ENCODE measurements at regions not wholly inside any gene's neighbourhood (a gene's known extent, or its start where the extent isn't known, plus 50 kb on each side); places are given as distances from the start of the nearest gene placed in this dataset.

DNA sequence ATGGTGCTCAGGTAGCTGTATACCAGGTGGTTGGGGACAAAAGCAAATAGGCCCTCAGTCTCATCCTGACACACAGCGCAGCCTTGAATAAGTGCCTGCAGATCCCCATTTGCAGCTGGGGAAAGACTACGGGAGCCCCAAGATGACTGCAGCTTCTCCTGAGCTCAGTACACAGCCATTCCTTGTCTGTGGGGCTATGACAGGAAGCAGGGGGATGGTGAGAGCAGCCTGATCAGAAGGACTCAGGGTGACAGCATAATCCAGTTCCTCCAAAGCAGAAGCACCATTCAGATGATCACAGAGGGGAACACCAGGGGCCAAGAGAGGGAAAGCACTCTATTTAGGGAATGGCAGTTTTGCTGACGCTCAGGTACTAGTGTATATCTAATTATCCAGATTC, 104.8 kb upstream of the MOCS1 start:
- TF ChIP-seq POLR2A (IDR thresholded peaks at IDR 0.05) = no peak
- no peak for TF ChIP-seq CTCF (IDR thresholded peaks at IDR 0.05 in 8 of 11, conservative IDR thresholded peaks at IDR 0.05 in 3 of 11)
